ENCODE measurements at regions not wholly inside any gene's neighbourhood (a gene's known extent, or its start where the extent isn't known, plus 50 kb on each side); places are given as distances from the start of the nearest gene placed in this dataset.

DNA sequence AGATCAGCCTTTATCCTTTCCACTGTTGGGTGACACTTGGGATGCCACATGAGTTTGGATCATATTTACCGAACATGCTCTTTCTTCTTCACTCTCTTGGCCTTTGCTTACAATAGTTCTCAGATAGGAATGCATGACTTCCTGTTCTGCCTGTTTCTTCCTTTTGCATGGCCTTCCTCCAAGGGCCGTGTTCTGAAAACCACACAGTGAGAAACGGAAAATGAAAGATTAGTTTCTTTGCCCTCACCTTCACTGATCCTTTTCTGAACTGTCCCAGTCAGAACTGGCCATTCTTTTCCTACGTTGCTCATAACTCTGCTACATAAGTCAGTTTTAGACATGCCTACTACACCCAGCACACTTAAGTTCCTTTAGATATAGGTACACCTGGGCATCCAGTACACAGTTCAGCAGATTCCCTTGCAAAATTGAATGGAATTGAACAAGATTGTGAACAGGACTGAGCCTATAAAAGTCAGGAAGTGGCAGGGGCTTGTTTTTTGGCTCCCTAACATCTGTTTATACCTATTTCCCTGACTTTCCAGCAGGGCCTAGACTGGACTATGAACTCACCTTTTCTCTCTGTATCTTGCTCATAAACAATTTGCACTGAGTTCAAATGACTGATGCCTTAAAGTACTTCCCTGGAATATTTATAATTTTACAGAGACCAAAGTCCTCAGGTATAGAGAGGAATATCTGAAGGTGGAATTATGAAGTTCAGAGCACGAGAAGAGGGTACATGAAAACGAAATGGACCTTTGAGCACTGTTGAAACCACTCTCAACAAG is 186.4 kb upstream of the ST6GAL2 start:
- Histone ChIP-seq H3K9ac (ENCODE audit: insufficient read depth, low read length, poor library complexity, severe bottlenecking) (no peak overlapping the region), H4K20me1 (ENCODE audit: insufficient read depth, low read length) (no peaks in the 10 kb centered on the region), H3K4me3 (replicated peaks in 1 of 3; ENCODE audit: low read depth in 2 of 3, low read length in 3 of 3) (no peak overlapping the region), H3K27me3 (ENCODE audit: control insufficient read depth in 2 of 2, insufficient read depth in 2 of 2, low read length in 2 of 2) (no peaks in the 10 kb centered on the region), H3K4me1 (ENCODE audit: control insufficient read depth in 1 of 2, insufficient read depth in 2 of 2, low read length in 2 of 2) (no peaks in the 10 kb centered on the region), H3K79me2 (ENCODE audit: insufficient read depth, low read length) (no peaks in the 10 kb centered on the region), H3K4me2 (replicated peaks; ENCODE audit: extremely low read depth, low read length, poor library complexity, severe bottlenecking) (no peak overlapping the region), H3K27ac (ENCODE audit: low read depth in 1 of 2, low read length in 2 of 2) (no peak overlapping the region), H2AFZ (ENCODE audit: insufficient read depth, low read depth, low read length, poor library complexity, severe bottlenecking) (no peak overlapping the region), H3K36me3 (replicated peaks in 1 of 2; ENCODE audit: control insufficient read depth in 1 of 2, insufficient read depth in 2 of 2, low read length in 2 of 2) (no peaks in the 10 kb centered on the region), H3K9me3 (replicated peaks in 1 of 2; ENCODE audit: control insufficient read depth in 1 of 2, insufficient read depth in 1 of 2, low read length in 2 of 2) (no peaks in the 10 kb centered on the region)
- no peak overlapping the region for H3K27ac Mint-ChIP-seq
- H3K4me1 Mint-ChIP-seq = no peaks in the 10 kb centered on the region
- TF ChIP-seq, protein P1, sequence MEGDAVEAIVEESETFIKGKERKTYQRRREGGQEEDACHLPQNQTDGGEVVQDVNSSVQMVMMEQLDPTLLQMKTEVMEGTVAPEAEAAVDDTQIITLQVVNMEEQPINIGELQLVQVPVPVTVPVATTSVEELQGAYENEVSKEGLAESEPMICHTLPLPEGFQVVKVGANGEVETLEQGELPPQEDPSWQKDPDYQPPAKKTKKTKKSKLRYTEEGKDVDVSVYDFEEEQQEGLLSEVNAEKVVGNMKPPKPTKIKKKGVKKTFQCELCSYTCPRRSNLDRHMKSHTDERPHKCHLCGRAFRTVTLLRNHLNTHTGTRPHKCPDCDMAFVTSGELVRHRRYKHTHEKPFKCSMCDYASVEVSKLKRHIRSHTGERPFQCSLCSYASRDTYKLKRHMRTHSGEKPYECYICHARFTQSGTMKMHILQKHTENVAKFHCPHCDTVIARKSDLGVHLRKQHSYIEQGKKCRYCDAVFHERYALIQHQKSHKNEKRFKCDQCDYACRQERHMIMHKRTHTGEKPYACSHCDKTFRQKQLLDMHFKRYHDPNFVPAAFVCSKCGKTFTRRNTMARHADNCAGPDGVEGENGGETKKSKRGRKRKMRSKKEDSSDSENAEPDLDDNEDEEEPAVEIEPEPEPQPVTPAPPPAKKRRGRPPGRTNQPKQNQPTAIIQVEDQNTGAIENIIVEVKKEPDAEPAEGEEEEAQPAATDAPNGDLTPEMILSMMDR (IDR thresholded peaks at IDR 0.05) = no peak
- DNase-seq = no peak
- no peaks in the 10 kb centered on the region for H3K36me3 Mint-ChIP-seq
- peaks cover 0 to 7% (median 2%) of the 10 kb centered on the region in 7 donors for H3K9me3 Mint-ChIP-seq
- peaks cover 0 to 2% (median 0%) of the 10 kb centered on the region in 3 donors for H3K27me3 Mint-ChIP-seq (ENCODE audit: low read depth in 3 of 3)
- intact Hi-C loops (cut with micrococcal nuclease) = no loop called here
- WGBS (ENCODE audit: insufficient coverage) = 0% methylated on average over 3 of the region's 6 CpGs
- no peak overlapping the region for H3K4me3 Mint-ChIP-seq

DNA sequence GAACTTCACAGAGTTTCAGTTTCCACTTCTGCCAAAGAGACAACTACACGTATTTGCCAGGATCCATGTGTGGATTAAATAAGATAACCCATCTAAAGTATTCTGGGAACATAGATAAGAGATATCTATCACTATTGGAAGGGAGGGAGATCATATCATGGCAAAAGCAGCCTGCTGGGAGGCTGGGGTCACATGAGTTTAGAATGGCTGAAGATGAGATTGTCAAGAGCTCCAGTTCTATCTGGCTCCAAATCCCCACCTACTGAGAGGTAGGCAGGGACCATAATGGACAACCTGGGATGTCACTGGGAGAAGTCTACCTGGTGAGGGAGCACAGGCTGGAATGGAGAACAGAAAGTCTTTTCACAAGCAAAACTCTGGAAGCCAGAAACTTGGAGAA is 192.6 kb upstream of the ST6GAL2 start:
- H3K9me3 Mint-ChIP-seq = peaks cover 0 to 13% (median 2%) of the 10 kb centered on the region in 7 donors
- no peak overlapping the region for H3K4me3 Mint-ChIP-seq
- WGBS (ENCODE audit: insufficient coverage) = no CpG with 5 or more reads among the region's 1 CpG
- H3K9ac ChIP-seq (ENCODE audit: insufficient read depth, low read length, poor library complexity, severe bottlenecking) = no peak overlapping the region
- intact Hi-C loops (cut with micrococcal nuclease) = no loop called here
- no peak overlapping the region for H3K27ac Mint-ChIP-seq
- H3K9me3 ChIP-seq (replicated peaks in 1 of 2; ENCODE audit: control insufficient read depth in 1 of 2, insufficient read depth in 1 of 2, low read length in 2 of 2) = peaks cover 0 to 4% of the 10 kb centered on the region in 2 donors
- no peaks in the 10 kb centered on the region for H3K4me1 ChIP-seq (ENCODE audit: control insufficient read depth in 1 of 2, insufficient read depth in 2 of 2, low read length in 2 of 2)
- H3K79me2 ChIP-seq (ENCODE audit: insufficient read depth, low read length) = no peaks in the 10 kb centered on the region
- H3K27me3 Mint-ChIP-seq (ENCODE audit: low read depth in 3 of 3) = peaks cover 0 to 2% (median 2%) of the 10 kb centered on the region in 3 donors
- no peaks in the 10 kb centered on the region for H3K36me3 ChIP-seq (replicated peaks in 1 of 2; ENCODE audit: control insufficient read depth in 1 of 2, insufficient read depth in 2 of 2, low read length in 2 of 2)
- H3K27me3 ChIP-seq (ENCODE audit: control insufficient read depth in 2 of 2, insufficient read depth in 2 of 2, low read length in 2 of 2) = no peaks in the 10 kb centered on the region
- no peaks in the 10 kb centered on the region for H3K4me1 Mint-ChIP-seq
- no peak overlapping the region for H3K4me3 ChIP-seq (replicated peaks in 1 of 3; ENCODE audit: low read depth in 2 of 3, low read length in 3 of 3)
- no peak for DNase-seq
- H3K4me2 ChIP-seq (replicated peaks; ENCODE audit: extremely low read depth, low read length, poor library complexity, severe bottlenecking) = no peak overlapping the region
- H2AFZ ChIP-seq (ENCODE audit: insufficient read depth, low read depth, low read length, poor library complexity, severe bottlenecking) = no peak overlapping the region
- no peaks in the 10 kb centered on the region for H4K20me1 ChIP-seq (ENCODE audit: insufficient read depth, low read length)
- no peak overlapping the region for H3K27ac ChIP-seq (ENCODE audit: low read depth in 1 of 2, low read length in 2 of 2)
- TF ChIP-seq, protein P1 (IDR thresholded peaks at IDR 0.05) = no peak
- no peaks in the 10 kb centered on the region for H3K36me3 Mint-ChIP-seq

Data from CD14-positive monocyte (primary cell).